CD4-positive, alpha-beta T cell treated with Interleukin-4 for 1 hour (primary cell): ENCODE measurements at regions not wholly inside any gene's neighbourhood (a gene's known extent, or its start where the extent isn't known, plus 50 kb on each side); places are given as distances from the start of the nearest gene placed in this dataset.

ENCODE experiments used
- DNase-seq, 2 donors: peaks; one replicate each; pipeline ENCODE4 v3.0.0-alpha.2; 2020 to 2022

DNA sequence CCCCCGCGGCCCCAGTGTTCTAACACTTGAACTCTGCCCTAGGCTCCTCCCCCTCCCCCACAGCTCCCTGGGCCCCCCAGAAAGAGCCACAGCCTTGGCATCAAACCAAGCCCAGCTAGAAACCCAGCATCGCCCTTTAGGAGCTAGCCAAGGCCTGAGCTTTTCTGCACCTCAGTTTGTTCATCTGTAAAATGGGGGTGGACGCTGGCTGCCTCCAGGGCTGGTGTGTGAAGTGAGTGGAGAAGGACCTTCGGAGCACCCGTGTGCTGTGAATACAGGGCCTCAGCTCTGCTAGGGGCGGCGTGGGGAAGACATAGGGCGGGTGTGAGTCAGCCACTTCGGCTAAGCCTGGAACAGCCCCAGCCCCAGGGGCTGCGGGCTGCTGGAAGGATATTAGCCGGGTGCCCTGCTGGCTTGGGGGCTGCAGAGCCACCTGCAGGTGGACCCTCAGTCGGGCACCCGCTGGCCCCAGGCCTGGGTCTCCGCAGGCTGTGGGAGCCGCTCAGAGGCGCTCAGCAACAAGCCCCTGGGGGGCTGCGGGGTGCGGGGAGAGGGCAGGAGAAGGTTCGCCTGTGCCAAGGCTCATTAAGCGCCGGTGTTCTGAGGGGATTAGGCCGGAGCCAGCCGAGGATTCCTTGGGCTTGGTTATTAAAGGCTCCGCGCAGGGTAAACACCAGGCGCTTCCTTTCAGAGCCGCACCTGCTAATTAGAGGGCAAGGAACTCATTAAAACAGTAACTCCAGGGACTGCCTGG, 217.0 kb upstream of the CIBAR2 start:
- DNase-seq: no peak

DNA sequence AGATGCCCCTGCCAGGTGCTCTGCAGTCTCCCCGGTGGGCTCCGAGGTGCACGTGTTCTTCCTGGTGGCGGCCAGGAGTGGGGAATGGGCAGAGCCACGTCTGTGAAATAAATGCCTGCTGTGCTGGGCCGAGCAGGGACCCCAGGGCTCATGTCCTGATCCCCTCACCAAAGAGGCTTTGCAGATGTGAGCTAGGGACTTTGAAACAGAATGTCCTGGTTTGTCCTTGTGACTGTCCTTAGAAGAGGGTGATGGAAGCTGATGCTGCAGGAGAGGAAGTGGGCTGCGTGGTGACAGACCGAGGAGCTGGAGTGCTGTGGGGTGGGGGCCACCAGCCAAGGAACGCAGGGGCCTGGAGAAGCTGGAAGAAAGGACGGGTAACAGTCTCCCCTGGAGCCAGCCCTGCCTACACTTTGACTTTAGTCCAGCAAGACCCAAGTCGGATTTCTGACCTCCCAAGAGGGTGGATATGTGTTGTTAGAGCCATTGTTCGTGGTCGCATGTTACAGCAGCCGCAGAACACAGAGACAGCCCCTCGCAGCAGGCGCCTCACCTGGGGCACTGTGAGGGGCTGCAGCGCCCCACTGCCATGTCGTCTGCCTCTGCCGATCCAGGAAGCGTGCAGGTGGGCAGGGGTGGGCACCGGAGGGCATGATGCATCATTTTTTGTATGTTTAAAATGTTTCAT, 217.9 kb upstream of the CIBAR2 start:
- DNase-seq: no peak

DNA sequence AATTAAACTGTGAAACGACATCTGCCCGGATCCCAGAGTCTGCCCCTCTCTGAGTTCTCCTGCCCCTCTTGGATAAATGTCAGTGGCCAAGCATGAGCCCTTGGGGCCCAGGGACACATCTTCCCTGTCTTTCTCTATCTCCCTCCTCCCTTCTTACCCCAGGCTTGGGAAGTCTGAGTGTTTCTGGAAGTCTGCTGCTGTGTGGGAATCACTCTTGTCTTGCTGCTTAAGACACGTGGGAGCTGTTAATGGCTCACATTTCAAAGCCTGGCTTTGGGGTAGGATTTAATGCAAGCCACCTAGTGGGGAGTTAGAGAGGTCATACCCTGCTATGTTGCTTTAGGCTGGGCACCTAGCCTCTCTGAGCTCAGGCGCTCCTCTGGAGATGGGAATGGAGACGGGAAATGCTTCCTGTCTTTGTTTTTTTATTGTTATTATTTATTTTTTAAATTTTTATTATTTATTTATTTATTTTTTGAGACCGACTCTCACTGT, 218.5 kb upstream of the CIBAR2 start:
- DNase-seq: peak; percentile 40 to 41

DNA sequence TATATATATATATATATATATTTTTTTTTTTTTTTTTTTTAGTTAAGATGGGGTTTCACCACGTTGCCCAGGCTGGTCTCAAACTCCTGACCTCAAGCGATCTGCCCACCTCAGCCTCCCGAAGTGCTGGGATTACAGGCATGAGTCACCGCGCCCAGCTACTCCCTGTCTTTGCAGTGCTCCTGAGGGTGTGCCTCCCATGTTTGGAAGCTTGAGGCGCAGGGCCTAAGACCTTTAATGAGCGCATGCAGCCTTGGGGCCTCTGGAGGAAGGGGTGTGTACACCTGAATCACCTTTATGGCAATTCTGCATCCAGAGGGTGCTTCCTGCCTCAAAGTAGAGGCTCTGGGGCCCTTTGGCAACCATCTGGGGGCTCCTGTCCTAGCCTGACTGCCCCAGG, 219.4 kb upstream of the CIBAR2 start:
- DNase-seq: no peak

DNA sequence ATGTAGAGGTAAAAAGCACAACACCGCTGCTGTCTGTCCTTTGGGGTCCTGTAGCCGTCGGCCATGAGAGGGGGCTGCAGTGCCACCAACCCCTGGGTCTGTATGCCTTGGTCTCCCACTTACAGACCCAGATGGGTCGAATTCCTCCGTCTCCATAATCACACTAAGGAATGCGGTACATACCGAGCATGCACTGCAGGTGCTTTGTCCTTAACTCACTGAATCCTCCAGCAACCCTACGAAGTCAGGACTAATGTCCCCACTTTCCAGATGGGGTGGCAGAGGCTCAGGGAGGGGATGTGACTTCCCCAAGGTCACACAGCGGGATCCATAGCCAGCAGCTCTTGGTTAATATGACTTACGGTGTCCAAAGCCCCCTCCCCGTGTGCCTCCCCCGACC, 219.9 kb upstream of the CIBAR2 start:
- DNase-seq: no peak

- DNase-seq: no peak
Measured at GRCh38 chr16:85333337-85333736, 221.1 kb upstream of the CIBAR2 start.

DNA sequence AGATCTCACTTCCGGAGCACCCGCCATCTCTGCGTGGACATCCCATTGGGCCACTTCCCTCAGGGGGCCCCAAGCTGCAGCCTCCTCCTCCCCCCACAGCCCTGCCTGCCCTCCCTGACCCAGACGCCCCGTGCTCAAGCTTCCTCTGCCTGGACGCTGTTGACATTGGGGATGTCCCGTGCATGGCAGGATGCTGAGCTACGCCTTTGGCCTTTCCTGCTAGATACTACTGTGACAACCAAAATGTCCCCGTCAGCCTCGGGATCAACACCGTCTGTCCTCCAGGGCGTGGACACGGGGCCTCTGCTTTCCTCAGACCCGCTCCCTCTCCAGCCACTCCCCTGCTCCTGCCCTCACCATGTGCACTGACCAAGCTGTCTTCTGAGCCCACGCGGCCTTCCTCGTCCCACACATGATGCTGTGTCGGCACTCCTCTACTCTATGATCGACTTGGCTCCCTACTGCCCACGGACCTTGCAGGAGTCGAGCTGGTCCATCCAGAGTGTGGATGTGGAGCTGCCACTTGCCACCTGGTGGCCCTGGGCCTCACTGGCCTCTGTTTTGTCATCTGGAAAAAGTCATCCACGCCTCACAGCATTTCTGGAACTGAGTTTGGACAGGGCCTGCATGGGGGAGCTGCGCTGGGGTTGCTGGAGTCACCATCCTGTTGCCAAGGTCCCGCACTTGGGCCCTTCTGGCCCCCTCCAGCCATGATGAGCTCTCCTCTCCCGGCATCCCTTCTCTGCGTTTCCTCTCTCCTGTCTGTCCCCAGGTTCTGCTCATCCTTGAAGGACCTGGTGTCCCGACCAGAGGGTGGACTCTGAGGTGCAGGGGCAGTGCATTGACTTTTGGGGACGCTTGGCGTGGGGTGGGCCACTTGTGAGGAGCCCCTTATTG, 221.7 kb upstream of the CIBAR2 start:
- DNase-seq: no peak

GRCh38 chr16:85334718-85335583, 222.7 kb upstream of the CIBAR2 start:
- no peak for DNase-seq

- no peak for DNase-seq
Measured at GRCh38 chr16:85335584-85336491, 223.6 kb upstream of the CIBAR2 start.

DNA sequence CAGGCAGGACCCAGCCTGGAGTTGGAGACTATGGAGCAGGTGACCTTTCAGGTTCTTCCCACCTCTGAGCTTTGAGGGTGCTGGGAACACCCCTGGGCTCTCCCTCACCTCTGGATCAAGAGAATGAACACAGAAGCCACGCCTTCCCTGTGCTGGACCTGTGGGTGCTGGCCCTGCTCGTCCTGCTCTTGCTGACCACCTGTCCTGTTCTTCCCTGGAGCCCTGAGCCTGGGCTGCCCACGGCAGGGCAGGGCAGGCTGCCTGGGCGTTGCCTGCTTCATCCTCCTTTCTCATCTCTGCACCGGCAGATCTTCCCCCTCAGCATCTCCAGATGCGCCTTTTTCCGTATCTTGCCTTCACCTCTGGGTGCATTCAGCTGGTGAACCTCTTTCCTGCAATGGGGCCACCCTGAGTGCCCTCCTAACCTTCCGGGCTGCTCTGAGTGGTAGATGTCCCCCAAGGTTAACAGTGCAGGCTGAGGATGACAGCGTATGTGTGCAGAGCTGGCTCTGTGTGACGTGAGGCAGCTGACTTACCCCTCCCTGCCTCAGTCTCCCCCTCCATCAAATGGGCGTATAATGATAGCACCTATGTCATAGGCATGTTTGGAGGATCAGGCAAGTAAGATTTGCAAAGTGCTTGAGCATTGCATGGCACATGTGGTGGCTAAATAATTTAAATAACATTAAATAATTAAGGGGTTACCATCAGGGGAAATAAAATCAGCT, 225.8 kb upstream of the CIBAR2 start:
- DNase-seq: no peak

- no peak for DNase-seq
Measured at GRCh38 chr16:85338638-85338982, 226.3 kb upstream of the CIBAR2 start.

GRCh38 chr16:85338989-85339685, 226.9 kb upstream of the CIBAR2 start:
- no peak for DNase-seq

GRCh38 chr16:85341972-85342695, 229.9 kb upstream of the CIBAR2 start:
- no peak for DNase-seq

GRCh38 chr16:85344502-85345128, 232.3 kb upstream of the CIBAR2 start:
- no peak for DNase-seq

- no peak for DNase-seq
Measured at GRCh38 chr16:85345129-85345639, 232.9 kb upstream of the CIBAR2 start.

GRCh38 chr16:85346404-85347212, 234.3 kb upstream of the CIBAR2 start:
- no peak for DNase-seq

- DNase-seq: no peak
Measured at GRCh38 chr16:85347213-85347591, 234.9 kb upstream of the CIBAR2 start.
